Ascending aorta (tissue), 2 donors: ENCODE measurements at regions not wholly inside any gene's neighbourhood (a gene's known extent, or its start where the extent isn't known, plus 50 kb on each side); places are given as distances from the start of the nearest gene placed in this dataset.

ENCODE experiments used
- DNase-seq, 2 donors: peaks; one replicate each; pipeline ENCODE4 v3.0.0-alpha.2; 2019; ENCODE audit warnings: low spot score in 2 of 2
- H3K27ac ChIP-seq, 2 donors: fragments of 200-600 bp; sonication (generic); one replicate each; pipeline ENCODE4 v1.5.1; 2016 to 2017; ENCODE audit warnings: mild to moderate bottlenecking in 1 of 2
- H3K27me3 ChIP-seq: fragments of 200-600 bp; sonication (generic); one replicate; pipeline ENCODE4 v1.5.1; 2017
- H3K36me3 ChIP-seq, 2 donors: fragments of 200-600 bp; sonication (generic); one replicate each; pipeline ENCODE4 v1.5.1; 2016
- H3K4me1 ChIP-seq, 2 donors: fragments of 200-600 bp; sonication (generic); one replicate each; pipeline ENCODE4 v1.5.1; 2016 to 2017; ENCODE audit warnings: mild to moderate bottlenecking in 1 of 2
- H3K4me3 ChIP-seq, 2 donors: fragments of 200-600 bp; sonication (generic); one replicate each; pipeline ENCODE4 v1.5.1; 2016 to 2017; ENCODE audit warnings: mild to moderate bottlenecking in 1 of 2
- H3K9me3 ChIP-seq, 2 donors: fragments of 200-600 bp; sonication (generic); one replicate each; pipeline ENCODE4 v1.5.1; 2016
- CTCF ChIP-seq, 3 experiments: fragments of 200-600 bp in 2 of 3; fragments of 450-650 bp in 1 of 3; sonication (generic) in 2 of 3; IDR thresholded peaks; one replicate each; pipeline ENCODE4 v1.5.1; 2016 to 2019; ENCODE audit warnings: antibody characterized with exemption in 3 of 3, mild to moderate bottlenecking in 1 of 3, moderate library complexity in 1 of 3
- intact Hi-C: fragments of 100-400 bp; cut with DNase I; formaldehyde crosslinking; loops from one replicate; pipeline ENCODE4 v1.15.1; 2023

- intact Hi-C loops = no loop called here
- Histone ChIP-seq H3K36me3 (no peaks in the 10 kb centered on the region), H3K27ac (no peak overlapping the region), H3K4me1 (no peaks in the 10 kb centered on the region), H3K27me3 (no peaks in the 10 kb centered on the region), H3K4me3 (no peak overlapping the region), H3K9me3 (peaks cover 0 to 4% of the 10 kb centered on the region in 2 donors)
- TF ChIP-seq CTCF (IDR thresholded peaks at IDR 0.05) = no peak
- no peak for DNase-seq
Observed at GRCh38 chr5:97365163-97365845, 182.3 kb upstream of the RIOK2 start.

GRCh38 chr5:97365918-97366317, 182.9 kb upstream of the RIOK2 start:
- no peak for TF ChIP-seq CTCF (IDR thresholded peaks at IDR 0.05)
- H3K36me3 ChIP-seq = no peaks in the 10 kb centered on the region
- intact Hi-C loops = no loop called here

GRCh38 chr5:97375959-97376358, 192.9 kb upstream of the RIOK2 start:
- Histone ChIP-seq H3K9me3 (no peaks in the 10 kb centered on the region), H3K4me3 (no peak overlapping the region), H3K36me3 (no peaks in the 10 kb centered on the region), H3K4me1 (no peaks in the 10 kb centered on the region), H3K27ac (no peak overlapping the region), H3K27me3 (no peaks in the 10 kb centered on the region)
- intact Hi-C loops = no loop called here
- TF ChIP-seq CTCF (IDR thresholded peaks at IDR 0.05) = no peak
- DNase-seq = no peak

More at GRCh38 chr5:97365918-97366317, 182.9 kb upstream of the RIOK2 start:
- H3K27me3 ChIP-seq = no peaks in the 10 kb centered on the region
- no peak overlapping the region for H3K4me3 ChIP-seq
- H3K9me3 ChIP-seq = peaks cover 0 to under 1% of the 10 kb centered on the region in 2 donors
- DNase-seq = no peak
- no peak overlapping the region for H3K27ac ChIP-seq
- no peaks in the 10 kb centered on the region for H3K4me1 ChIP-seq

- no peak for DNase-seq
- Histone ChIP-seq H3K36me3 (no peaks in the 10 kb centered on the region), H3K4me1 (no peaks in the 10 kb centered on the region), H3K9me3 (no peaks in the 10 kb centered on the region), H3K27ac (no peak overlapping the region), H3K27me3 (no peaks in the 10 kb centered on the region), H3K4me3 (no peak overlapping the region)
- intact Hi-C loops = no loop called here
- TF ChIP-seq CTCF (IDR thresholded peaks at IDR 0.05) = no peak
Observed at GRCh38 chr5:97377582-97377981, 194.5 kb upstream of the RIOK2 start.

- Histone ChIP-seq H3K36me3 (no peaks in the 10 kb centered on the region), H3K27ac (no peak overlapping the region), H3K4me1 (no peaks in the 10 kb centered on the region), H3K9me3 (no peaks in the 10 kb centered on the region), H3K27me3 (no peaks in the 10 kb centered on the region), H3K4me3 (no peak overlapping the region)
- intact Hi-C loops = no loop called here
- TF ChIP-seq CTCF (IDR thresholded peaks at IDR 0.05) = no peak
- DNase-seq = no peak
Observed at GRCh38 chr5:97383996-97384395, 200.9 kb upstream of the RIOK2 start.

- Histone ChIP-seq H3K4me1 (no peaks in the 10 kb centered on the region), H3K27ac (no peak overlapping the region), H3K4me3 (no peak overlapping the region), H3K36me3 (no peaks in the 10 kb centered on the region), H3K27me3 (no peaks in the 10 kb centered on the region), H3K9me3 (no peaks in the 10 kb centered on the region)
- no peak for TF ChIP-seq CTCF (IDR thresholded peaks at IDR 0.05)
- no peak for DNase-seq
- intact Hi-C loops = no loop called here
Observed at GRCh38 chr5:97388794-97389193, 205.7 kb upstream of the RIOK2 start.
